NT2/D1 (cell line): ENCODE measurements at regions not wholly inside any gene's neighbourhood (a gene's known extent, or its start where the extent isn't known, plus 50 kb on each side); places are given as distances from the start of the nearest gene placed in this dataset.

Experiments used
- DNase-seq: peaks from one replicate; pipeline ENCODE4 v3.0.0-alpha.2; 2011; ENCODE audit warnings: low read depth, low spot score
- H3K27me3 ChIP-seq: 2 replicates; pipeline ENCODE4 v1.6.0; 2011; ENCODE audit warnings: mild to moderate bottlenecking; ENCODE audit not compliant: insufficient read length, insufficient read depth
- H3K36me3 ChIP-seq: 2 replicates; pipeline ENCODE4 v1.6.1; 2011; ENCODE audit warnings: mild to moderate bottlenecking, low read length, mixed read lengths; ENCODE audit not compliant: insufficient read depth, insufficient read length
- H3K4me1 ChIP-seq: 2 replicates; pipeline ENCODE4 v1.5.1; 2011; ENCODE audit not compliant: insufficient read depth, insufficient read length
- H3K4me3 ChIP-seq: 2 replicates; pipeline ENCODE4 v1.5.1; 2011; ENCODE audit warnings: low read depth; ENCODE audit not compliant: insufficient read length
- H3K9ac ChIP-seq: 2 replicates; pipeline ENCODE4 v1.6.0; 2011; ENCODE audit warnings: low read depth; ENCODE audit not compliant: insufficient read length
- H3K9me3 ChIP-seq: 2 replicates; pipeline ENCODE4 v1.5.1; 2011; ENCODE audit warnings: mild to moderate bottlenecking, low read length; ENCODE audit not compliant: insufficient read depth
- SUZ12 ChIP-seq: IDR thresholded peaks from 2 replicates; pipeline ENCODE4 v1.6.1; 2011; ENCODE audit not compliant: insufficient read length, insufficient read depth; ENCODE audit errors: extremely low read depth
- YY1 ChIP-seq: IDR thresholded peaks from 2 replicates; pipeline ENCODE4 v1.6.1; 2011; ENCODE audit not compliant: insufficient read length, insufficient read depth
- ZNF274 ChIP-seq: IDR thresholded peaks from 2 replicates; pipeline ENCODE4 v1.6.1; 2011; ENCODE audit warnings: mild to moderate bottlenecking, low read depth, low read length

GRCh38 chr1:181347495-181348390 lies 135.6 kb upstream of the CACNA1E start:
- Histone ChIP-seq H3K9ac (no peak overlapping the region), H3K36me3 (no peaks in the 10 kb centered on the region), H3K27me3 (no peaks in the 10 kb centered on the region), H3K9me3 (no peaks in the 10 kb centered on the region), H3K4me1 (peaks cover 2% of the 10 kb centered on the region), H3K4me3 (no peak overlapping the region)
- TF ChIP-seq YY1 = no peak
- TF ChIP-seq SUZ12 = no peak
- no peak for TF ChIP-seq ZNF274
- no peak for DNase-seq

DNA sequence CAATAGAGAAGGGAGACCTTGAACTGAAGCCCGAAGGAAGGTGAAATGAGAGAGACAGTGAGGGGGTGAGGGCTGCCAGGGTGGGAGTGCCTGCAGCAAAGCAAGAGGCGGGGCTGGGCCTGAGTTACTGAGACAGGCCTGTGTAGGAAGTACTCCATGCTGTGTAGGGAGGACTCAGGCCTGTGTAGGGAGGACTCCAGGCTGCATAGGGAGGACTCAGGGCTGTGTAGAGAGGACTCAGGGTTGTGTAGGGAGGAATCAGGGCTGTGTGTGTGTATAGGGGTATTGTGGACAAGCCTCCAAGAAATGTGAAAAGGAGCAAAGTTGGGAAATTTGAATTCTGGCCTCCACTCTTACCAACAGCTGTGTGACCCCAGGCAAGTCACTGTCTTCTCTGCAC lies 133.8 kb upstream of the CACNA1E start:
- DNase-seq = no peak
- Histone ChIP-seq H3K4me1 (peaks cover 2% of the 10 kb centered on the region), H3K9ac (no peak overlapping the region), H3K9me3 (no peaks in the 10 kb centered on the region), H3K27me3 (no peaks in the 10 kb centered on the region), H3K4me3 (no peak overlapping the region), H3K36me3 (no peaks in the 10 kb centered on the region)
- TF ChIP-seq YY1 = no peak

GRCh38 chr1:181350131-181350530 lies 133.2 kb upstream of the CACNA1E start:
- Histone ChIP-seq H3K4me1 (no peaks in the 10 kb centered on the region), H3K36me3 (no peaks in the 10 kb centered on the region), H3K27me3 (no peaks in the 10 kb centered on the region), H3K9ac (no peak overlapping the region), H3K9me3 (no peaks in the 10 kb centered on the region), H3K4me3 (no peak overlapping the region)
- no peak for DNase-seq
- no peak for TF ChIP-seq SUZ12
- no peak for TF ChIP-seq YY1
- TF ChIP-seq ZNF274 = no peak

GRCh38 chr1:181351740-181352139 lies 131.6 kb upstream of the CACNA1E start:
- Histone ChIP-seq H3K4me3 (no peak overlapping the region), H3K36me3 (no peaks in the 10 kb centered on the region), H3K9me3 (no peaks in the 10 kb centered on the region), H3K9ac (no peak overlapping the region), H3K4me1 (no peaks in the 10 kb centered on the region), H3K27me3 (no peaks in the 10 kb centered on the region)
- TF ChIP-seq ZNF274 (no peak), YY1 (no peak), SUZ12 (no peak)
- DNase-seq = no peak

GRCh38 chr1:181352695-181353094 lies 130.6 kb upstream of the CACNA1E start:
- no peak for DNase-seq
- Histone ChIP-seq H3K36me3 (no peaks in the 10 kb centered on the region), H3K27me3 (no peaks in the 10 kb centered on the region), H3K9me3 (no peaks in the 10 kb centered on the region), H3K4me1 (no peaks in the 10 kb centered on the region), H3K9ac (no peak overlapping the region), H3K4me3 (no peak overlapping the region)
- TF ChIP-seq YY1 (no peak), SUZ12 (no peak)

- Histone ChIP-seq H3K36me3 (no peaks in the 10 kb centered on the region), H3K4me1 (no peaks in the 10 kb centered on the region), H3K9me3 (no peaks in the 10 kb centered on the region), H3K9ac (no peak overlapping the region), H3K27me3 (no peaks in the 10 kb centered on the region), H3K4me3 (no peak overlapping the region)
- TF ChIP-seq YY1 = no peak
- no peak for DNase-seq
Measured at GRCh38 chr1:181353526-181353925, 129.8 kb upstream of the CACNA1E start.

DNA sequence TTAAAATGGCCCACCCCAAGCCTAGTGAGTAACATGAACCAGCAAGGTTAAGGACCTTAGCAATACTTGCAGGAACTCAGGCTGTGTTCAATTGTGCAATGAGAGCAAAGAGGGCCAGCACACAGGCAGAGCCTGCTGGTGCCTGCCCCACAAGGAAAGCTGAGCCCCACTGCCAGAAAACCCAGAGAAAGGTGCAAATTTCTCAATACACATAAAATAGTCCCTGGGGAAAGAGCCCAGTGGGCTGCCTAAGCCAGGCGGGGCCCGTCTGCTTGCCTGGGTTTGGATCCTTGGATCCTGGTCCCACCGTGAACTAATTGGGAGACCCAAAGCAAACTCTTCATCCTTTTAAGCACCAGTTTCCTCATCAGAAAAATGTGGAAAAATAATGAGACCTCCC lies 128.5 kb upstream of the CACNA1E start:
- Histone ChIP-seq H3K9ac (no peak overlapping the region), H3K9me3 (no peaks in the 10 kb centered on the region), H3K36me3 (no peaks in the 10 kb centered on the region), H3K4me1 (no peaks in the 10 kb centered on the region), H3K27me3 (no peaks in the 10 kb centered on the region), H3K4me3 (no peak overlapping the region)
- DNase-seq = no peak
- TF ChIP-seq YY1 = no peak
- TF ChIP-seq SUZ12 = no peak
- TF ChIP-seq ZNF274 = no peak
